CD14-positive monocyte (primary cell): ENCODE measurements at regions not wholly inside any gene's neighbourhood (a gene's known extent, or its start where the extent isn't known, plus 50 kb on each side); places are given as distances from the start of the nearest gene placed in this dataset.

ENCODE experiments used
- DNase-seq, 3 donors: peaks; one replicate each; pipeline ENCODE4 v3.0.0-alpha.2; 2011 to 2022
- H2AFZ ChIP-seq: 2 replicates; pipeline ENCODE4 v1.6.0; 2012; ENCODE audit warnings: mild to moderate bottlenecking, low read depth, low read length, inconsistent platforms; ENCODE audit not compliant: insufficient read depth, poor library complexity, severe bottlenecking
- H3K27ac ChIP-seq, 2 donors: 1 replicate in 1 of 2; 2 replicates in 1 of 2; pipeline ENCODE4 v1.5.1; 2012 to 2013; ENCODE audit warnings: low read length in 2 of 2, control low read depth in 1 of 2, inconsistent platforms in 1 of 2, low read depth in 1 of 2, mild to moderate bottlenecking in 1 of 2
- H3K27me3 ChIP-seq, 2 donors: one replicate each; pipeline versions ENCODE4 v1.6.0 to v1.6.1; 2011 to 2013; ENCODE audit warnings: low read length in 2 of 2; ENCODE audit not compliant: control insufficient read depth in 2 of 2, insufficient read depth in 2 of 2
- H3K36me3 ChIP-seq, 2 donors: replicated peaks in 1 of 2; 1 replicate in 1 of 2; 2 replicates in 1 of 2; pipeline versions ENCODE4 v1.5.1 to v1.6.1; 2012 to 2013; ENCODE audit warnings: low read length in 2 of 2, control low read depth in 1 of 2, inconsistent platforms in 1 of 2, mild to moderate bottlenecking in 1 of 2; ENCODE audit not compliant: insufficient read depth in 2 of 2, control insufficient read depth in 1 of 2
- H3K4me1 ChIP-seq, 2 donors: 1 replicate in 1 of 2; 2 replicates in 1 of 2; pipeline versions ENCODE4 v1.5.1 to v1.6.1; 2012 to 2013; ENCODE audit warnings: low read length in 2 of 2, control low read depth in 1 of 2, inconsistent platforms in 1 of 2, mild to moderate bottlenecking in 1 of 2, moderate library complexity in 1 of 2; ENCODE audit not compliant: insufficient read depth in 2 of 2, control insufficient read depth in 1 of 2
- H3K4me2 ChIP-seq: replicated peaks from 2 replicates; pipeline ENCODE3; 2012; ENCODE audit warnings: low read length, moderate library complexity, mild to moderate bottlenecking; ENCODE audit not compliant: poor library complexity, severe bottlenecking; ENCODE audit errors: extremely low read depth
- H3K4me3 ChIP-seq, 3 experiments: fragments of 200-600 bp in 1 of 3; sonication (generic) in 1 of 3; replicated peaks in 1 of 3; 1 replicate in 2 of 3; 2 replicates in 1 of 3; pipeline ENCODE4 v1.5.1; 2011 to 2013; ENCODE audit warnings: low read length in 3 of 3, mild to moderate bottlenecking in 3 of 3, control low read depth in 2 of 3, low read depth in 2 of 3, inconsistent platforms in 1 of 3, moderate library complexity in 1 of 3
- H3K79me2 ChIP-seq: 2 replicates; pipeline ENCODE4 v1.6.0; 2012; ENCODE audit warnings: mild to moderate bottlenecking, control low read depth, inconsistent platforms, low read length, moderate library complexity; ENCODE audit not compliant: insufficient read depth
- H3K9ac ChIP-seq: 2 replicates; pipeline ENCODE4 v1.6.0; 2017; ENCODE audit warnings: low read length, mild to moderate bottlenecking; ENCODE audit not compliant: insufficient read depth, poor library complexity, severe bottlenecking
- H3K9me3 ChIP-seq, 2 donors: replicated peaks in 1 of 2; 1 replicate in 1 of 2; 2 replicates in 1 of 2; pipeline versions ENCODE4 v1.5.1 to v1.6.1; 2012 to 2013; ENCODE audit warnings: low read length in 2 of 2, control low read depth in 1 of 2; ENCODE audit not compliant: control insufficient read depth in 1 of 2, insufficient read depth in 1 of 2
- H4K20me1 ChIP-seq: 2 replicates; pipeline ENCODE4 v1.6.0; 2012; ENCODE audit warnings: mild to moderate bottlenecking, low read length, control low read depth, moderate library complexity; ENCODE audit not compliant: insufficient read depth
- H3K27ac Mint-ChIP-seq, 7 donors: one replicate each; pipeline ENCODE4 v1.8.0; 2020; ENCODE audit warnings: mild to moderate bottlenecking in 7 of 7, mixed read lengths in 7 of 7, moderate library complexity in 6 of 7, inconsistent platforms in 2 of 7
- H3K27me3 Mint-ChIP-seq, 3 donors: one replicate each; pipeline ENCODE4 v1.8.0; 2021 to 2022; ENCODE audit warnings: low read depth in 3 of 3, mild to moderate bottlenecking in 3 of 3, mixed read lengths in 3 of 3, moderate library complexity in 3 of 3, inconsistent platforms in 1 of 3
- H3K36me3 Mint-ChIP-seq, 2 donors: one replicate each; pipeline ENCODE4 v1.8.0; 2020; ENCODE audit warnings: mixed read lengths in 2 of 2, inconsistent platforms in 1 of 2, mild to moderate bottlenecking in 1 of 2
- H3K4me1 Mint-ChIP-seq: one replicate; pipeline ENCODE4 v1.8.0; 2020; ENCODE audit warnings: mild to moderate bottlenecking, mixed read lengths
- H3K4me3 Mint-ChIP-seq, 2 donors: one replicate each; pipeline ENCODE4 v1.8.0; 2020; ENCODE audit warnings: mild to moderate bottlenecking in 2 of 2, mixed read lengths in 2 of 2, moderate library complexity in 1 of 2
- H3K9me3 Mint-ChIP-seq, 7 donors: one replicate each; pipeline ENCODE4 v1.8.0; 2020 to 2022; ENCODE audit warnings: mixed read lengths in 7 of 7, mild to moderate bottlenecking in 6 of 7, moderate library complexity in 6 of 7, inconsistent platforms in 2 of 7
- CTCF ChIP-seq: fragments of 200-600 bp; IDR thresholded peaks from one replicate; pipeline ENCODE4 v1.8.0; 2022; ENCODE audit warnings: antibody characterized with exemption, mild to moderate bottlenecking
- WGBS: methylation state at CpG from one replicate; pipeline ENCODE4 v1.1.5; 2013; ENCODE audit warnings: missing lambda C conversion rate; ENCODE audit not compliant: insufficient coverage; 5-methylcytosine and 5-hydroxymethylcytosine counted together
- intact Hi-C, 2 donors: fragments of 100-400 bp; cut with micrococcal nuclease; formaldehyde crosslinking; loops; one replicate each; pipeline versions ENCODE4 v1.15.0 to v1.15.1; 2023

- Histone ChIP-seq H3K9ac (no peak overlapping the region), H2AFZ (no peak overlapping the region), H3K4me1 (no peaks in the 10 kb centered on the region), H3K36me3 (no peaks in the 10 kb centered on the region), H3K4me3 (no peak overlapping the region), H4K20me1 (no peaks in the 10 kb centered on the region), H3K27ac (no peak overlapping the region), H3K27me3 (no peaks in the 10 kb centered on the region), H3K9me3 (no peaks in the 10 kb centered on the region), H3K79me2 (no peaks in the 10 kb centered on the region), H3K4me2 (no peak overlapping the region)
- Mint-ChIP-seq H3K27me3 (no peaks in the 10 kb centered on the region), H3K9me3 (peaks cover 0 to 8% (median 3%) of the 10 kb centered on the region in 7 donors), H3K27ac (no peak overlapping the region), H3K4me3 (no peak overlapping the region), H3K4me1 (no peaks in the 10 kb centered on the region), H3K36me3 (no peaks in the 10 kb centered on the region)
- WGBS = 86% methylated on average over 1 of the region's 5 CpGs
- no peak for DNase-seq
- intact Hi-C loops = no loop called here
- TF ChIP-seq CTCF = no peak
These were observed 937.4 kb upstream of the TMPRSS15 start for GRCh38 chr21:19340954-19341353.

GRCh38 chr21:19343711-19344110 is 940.1 kb upstream of the TMPRSS15 start:
- Histone ChIP-seq H3K4me1 (no peaks in the 10 kb centered on the region), H4K20me1 (no peaks in the 10 kb centered on the region), H2AFZ (no peak overlapping the region), H3K27ac (no peak overlapping the region), H3K9ac (no peak overlapping the region), H3K4me3 (no peak overlapping the region), H3K27me3 (no peaks in the 10 kb centered on the region), H3K9me3 (no peaks in the 10 kb centered on the region), H3K4me2 (no peak overlapping the region), H3K79me2 (no peaks in the 10 kb centered on the region), H3K36me3 (no peaks in the 10 kb centered on the region)
- Mint-ChIP-seq H3K27ac (no peak overlapping the region), H3K4me1 (no peaks in the 10 kb centered on the region), H3K4me3 (no peak overlapping the region), H3K9me3 (peaks cover 0 to 10% (median 3%) of the 10 kb centered on the region in 7 donors), H3K27me3 (no peaks in the 10 kb centered on the region), H3K36me3 (no peaks in the 10 kb centered on the region)
- no peak for TF ChIP-seq CTCF
- intact Hi-C loops = no loop called here
- WGBS = no CpG with 5 or more reads among the region's 2 CpGs
- no peak for DNase-seq
